ENCODE measurements at regions not wholly inside any gene's neighbourhood (a gene's known extent, or its start where the extent isn't known, plus 50 kb on each side); places are given as distances from the start of the nearest gene placed in this dataset.

- TF ChIP-seq CTCF (conservative IDR thresholded peaks at IDR 0.05 in 1 of 2, IDR thresholded peaks at IDR 0.05 in 1 of 2; ENCODE audit: extremely low read depth in 1 of 2, insufficient read depth in 1 of 2, low read depth in 1 of 2, low read length in 2 of 2) (no peak), EZH2 (IDR thresholded peaks at IDR 0.05; ENCODE audit: borderline replicate concordance, low read length) (no peak)
Observed at GRCh38 chr5:10115669-10116068, 134.0 kb downstream of the ATPSCKMT start.

Measured in mammary epithelial cell (primary cell).